Endothelial cell (in vitro differentiated cells): ENCODE measurements at regions not wholly inside any gene's neighbourhood (a gene's known extent, or its start where the extent isn't known, plus 50 kb on each side); places are given as distances from the start of the nearest gene placed in this dataset.

Experiments used
- DNase-seq: peaks from one replicate; pipeline ENCODE4 v3.0.0; 2021; ENCODE audit warnings: low spot score
- H3K27ac Mint-ChIP-seq: one replicate; pipeline ENCODE4 v1.8.0; 2021; ENCODE audit warnings: mixed read lengths, inconsistent platforms; ENCODE audit not compliant: unreplicated experiment
- H3K27me3 Mint-ChIP-seq: one replicate; pipeline ENCODE4 v1.8.0; 2021; ENCODE audit warnings: mild to moderate bottlenecking, moderate library complexity, mixed read lengths, inconsistent platforms; ENCODE audit not compliant: unreplicated experiment
- H3K36me3 Mint-ChIP-seq: one replicate; pipeline ENCODE4 v1.8.0; 2021; ENCODE audit warnings: mild to moderate bottlenecking, low read depth, mixed read lengths, inconsistent platforms; ENCODE audit not compliant: unreplicated experiment
- H3K4me1 Mint-ChIP-seq: one replicate; pipeline ENCODE4 v1.8.0; 2021; ENCODE audit warnings: mild to moderate bottlenecking, mixed read lengths, inconsistent platforms; ENCODE audit not compliant: unreplicated experiment
- H3K4me3 Mint-ChIP-seq: one replicate; pipeline ENCODE4 v1.8.0; 2021; ENCODE audit warnings: mild to moderate bottlenecking, mixed read lengths, inconsistent platforms; ENCODE audit not compliant: unreplicated experiment
- H3K9me3 Mint-ChIP-seq: one replicate; pipeline ENCODE4 v1.8.0; 2021; ENCODE audit warnings: mixed read lengths, inconsistent platforms; ENCODE audit not compliant: unreplicated experiment
- TF ChIP-seq, protein P1 (sequence below): fragments of 200-600 bp; sonication (generic); IDR thresholded peaks from one replicate; pipeline ENCODE4 v1.5.0; 2021; ENCODE audit warnings: antibody characterized with exemption; ENCODE audit not compliant: unreplicated experiment

DNA sequence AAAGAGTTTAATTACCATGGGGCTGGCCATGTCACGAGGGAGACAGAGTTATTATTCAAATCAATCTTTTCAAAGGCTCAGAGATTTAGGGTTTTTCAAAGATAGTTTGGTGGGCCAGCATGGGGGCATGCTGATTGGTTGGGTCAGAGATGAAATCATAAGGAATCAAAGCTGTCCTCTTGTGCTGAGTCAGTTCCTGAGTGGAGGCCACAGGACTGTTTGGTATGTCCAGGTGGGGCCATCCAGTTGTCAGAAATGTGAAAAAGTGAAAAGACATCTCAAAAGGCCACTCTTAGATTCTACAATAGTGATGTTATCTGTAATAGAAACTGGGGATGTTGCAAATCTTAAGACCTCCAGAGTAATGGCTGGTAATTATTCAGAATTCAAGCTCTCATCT is 288.6 kb downstream of the EN1 start:
- Mint-ChIP-seq H3K27ac (no peak overlapping the region), H3K36me3 (no peaks in the 10 kb centered on the region), H3K27me3 (no peaks in the 10 kb centered on the region), H3K4me1 (no peaks in the 10 kb centered on the region), H3K4me3 (no peak overlapping the region), H3K9me3 (no peaks in the 10 kb centered on the region)
- TF ChIP-seq, protein P1, sequence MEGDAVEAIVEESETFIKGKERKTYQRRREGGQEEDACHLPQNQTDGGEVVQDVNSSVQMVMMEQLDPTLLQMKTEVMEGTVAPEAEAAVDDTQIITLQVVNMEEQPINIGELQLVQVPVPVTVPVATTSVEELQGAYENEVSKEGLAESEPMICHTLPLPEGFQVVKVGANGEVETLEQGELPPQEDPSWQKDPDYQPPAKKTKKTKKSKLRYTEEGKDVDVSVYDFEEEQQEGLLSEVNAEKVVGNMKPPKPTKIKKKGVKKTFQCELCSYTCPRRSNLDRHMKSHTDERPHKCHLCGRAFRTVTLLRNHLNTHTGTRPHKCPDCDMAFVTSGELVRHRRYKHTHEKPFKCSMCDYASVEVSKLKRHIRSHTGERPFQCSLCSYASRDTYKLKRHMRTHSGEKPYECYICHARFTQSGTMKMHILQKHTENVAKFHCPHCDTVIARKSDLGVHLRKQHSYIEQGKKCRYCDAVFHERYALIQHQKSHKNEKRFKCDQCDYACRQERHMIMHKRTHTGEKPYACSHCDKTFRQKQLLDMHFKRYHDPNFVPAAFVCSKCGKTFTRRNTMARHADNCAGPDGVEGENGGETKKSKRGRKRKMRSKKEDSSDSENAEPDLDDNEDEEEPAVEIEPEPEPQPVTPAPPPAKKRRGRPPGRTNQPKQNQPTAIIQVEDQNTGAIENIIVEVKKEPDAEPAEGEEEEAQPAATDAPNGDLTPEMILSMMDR = no peak
- no peak for DNase-seq

DNA sequence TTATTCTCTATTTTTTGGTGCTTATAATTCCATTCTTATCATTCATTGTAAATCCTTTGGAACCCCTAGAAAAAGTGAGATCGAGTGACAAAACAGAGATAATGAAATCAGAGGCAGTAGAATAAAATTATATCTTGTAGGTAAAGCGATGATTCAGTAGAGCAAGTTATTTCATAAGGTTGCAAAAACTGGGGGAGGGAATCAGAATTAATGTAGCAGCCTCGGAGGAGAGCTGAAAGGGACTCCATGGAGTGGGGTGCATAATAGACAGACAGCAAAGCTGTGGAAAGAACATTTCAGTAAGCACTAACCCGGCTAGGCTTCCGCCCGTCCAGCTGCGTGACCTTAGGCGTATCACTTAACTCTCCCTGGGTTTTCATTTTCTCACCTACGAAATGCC is 289.7 kb downstream of the EN1 start:
- Mint-ChIP-seq H3K9me3 (no peaks in the 10 kb centered on the region), H3K27ac (no peak overlapping the region), H3K27me3 (no peaks in the 10 kb centered on the region), H3K4me1 (no peaks in the 10 kb centered on the region), H3K4me3 (no peak overlapping the region), H3K36me3 (no peaks in the 10 kb centered on the region)
- TF ChIP-seq, protein P1 = no peak
- no peak for DNase-seq

DNA sequence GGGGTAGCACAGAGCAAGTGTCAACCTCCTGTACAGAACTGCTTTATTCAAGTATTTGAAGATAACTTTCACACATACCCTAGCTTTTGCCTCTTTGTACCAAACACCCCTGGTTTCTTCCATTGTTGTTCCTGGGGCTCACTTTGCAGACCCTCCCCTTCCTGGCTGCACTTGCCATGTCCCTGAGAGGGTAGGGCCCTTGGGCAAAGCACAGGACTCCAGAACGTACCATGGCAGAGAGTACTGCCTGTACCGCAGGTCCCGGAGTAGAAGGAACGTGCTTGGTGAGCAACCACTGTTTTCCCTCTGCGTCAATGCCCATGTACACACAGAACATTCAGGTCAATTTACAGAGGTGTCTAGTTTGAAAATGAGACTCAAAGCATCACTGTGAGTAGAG is 290.4 kb downstream of the EN1 start:
- Mint-ChIP-seq H3K27me3 (peaks cover 1% of the 10 kb centered on the region), H3K9me3 (no peaks in the 10 kb centered on the region), H3K27ac (no peak overlapping the region), H3K4me3 (no peak overlapping the region), H3K4me1 (no peaks in the 10 kb centered on the region), H3K36me3 (no peaks in the 10 kb centered on the region)
- TF ChIP-seq, protein P1 = no peak
- DNase-seq = no peak

DNA sequence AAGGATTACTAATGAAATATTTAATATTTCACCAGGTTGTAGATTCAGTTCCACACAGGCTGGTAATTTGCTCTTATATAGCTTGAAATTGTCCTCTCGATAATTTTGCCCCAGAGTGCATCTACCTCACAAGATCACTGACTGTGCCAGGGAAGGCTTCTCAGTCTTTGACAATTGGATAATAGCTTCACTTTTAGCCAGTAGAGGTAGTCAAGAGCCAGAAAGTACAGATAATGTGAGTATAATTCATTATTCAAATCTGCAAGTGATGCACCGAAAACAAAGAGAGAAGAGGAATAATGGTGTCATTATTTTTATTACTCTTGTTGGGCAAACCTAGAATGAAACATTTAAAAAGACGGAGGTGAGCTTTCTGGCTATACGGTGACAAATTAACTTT is 292.8 kb downstream of the EN1 start:
- H3K27me3 Mint-ChIP-seq = peaks cover 1% of the 10 kb centered on the region
- no peaks in the 10 kb centered on the region for H3K36me3 Mint-ChIP-seq
- H3K27ac Mint-ChIP-seq = no peak overlapping the region
- H3K9me3 Mint-ChIP-seq = no peaks in the 10 kb centered on the region
- no peaks in the 10 kb centered on the region for H3K4me1 Mint-ChIP-seq
- DNase-seq = no peak
- H3K4me3 Mint-ChIP-seq = no peak overlapping the region
- TF ChIP-seq, protein P1 = no peak

DNA sequence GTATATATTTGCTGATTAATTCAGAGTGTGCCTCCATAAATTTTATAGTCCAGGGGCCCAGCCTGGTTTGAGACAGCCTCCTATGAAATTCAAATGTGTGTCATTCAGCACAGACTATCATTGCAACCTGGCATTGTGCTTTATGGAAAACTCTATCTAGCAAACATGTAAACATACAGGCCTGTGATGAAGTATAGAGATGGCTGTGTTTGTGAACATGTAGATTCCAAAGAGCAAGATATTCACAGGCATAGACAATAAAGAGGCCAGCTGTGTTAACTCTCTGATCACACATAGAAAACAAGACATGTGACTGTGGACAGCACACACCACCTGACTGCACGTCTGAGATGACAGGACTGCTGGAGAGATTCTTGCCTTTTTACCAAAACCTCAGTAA is 297.9 kb downstream of the EN1 start:
- no peaks in the 10 kb centered on the region for H3K4me1 Mint-ChIP-seq
- H3K36me3 Mint-ChIP-seq = no peaks in the 10 kb centered on the region
- H3K9me3 Mint-ChIP-seq = no peaks in the 10 kb centered on the region
- no peak for DNase-seq
- H3K4me3 Mint-ChIP-seq = no peak overlapping the region
- TF ChIP-seq, protein P1 = no peak
- no peak overlapping the region for H3K27ac Mint-ChIP-seq
- peaks cover 1% of the 10 kb centered on the region for H3K27me3 Mint-ChIP-seq
